Coronary artery (tissue), 2 donors: ENCODE measurements at regions not wholly inside any gene's neighbourhood (a gene's known extent, or its start where the extent isn't known, plus 50 kb on each side); places are given as distances from the start of the nearest gene placed in this dataset.

Source experiments
- DNase-seq: peaks from one replicate; pipeline ENCODE4 v3.0.0-alpha.2; 2017; ENCODE audit warnings: low spot score
- H3K27ac ChIP-seq, 2 donors: fragments of 200-600 bp; sonication (generic); one replicate each; pipeline ENCODE4 v1.5.1; 2016 to 2019
- H3K4me3 ChIP-seq: fragments of 200-600 bp; sonication (generic); 2 replicates; pipeline ENCODE4 v1.5.1; 2016; ENCODE audit warnings: mild to moderate bottlenecking, moderate library complexity
- CTCF ChIP-seq: fragments of 200-600 bp; sonication (generic); IDR thresholded peaks from one replicate; pipeline ENCODE4 v1.5.1; 2019; ENCODE audit warnings: antibody characterized with exemption

GRCh38 chr13:86737334-86737932 lies 933.7 kb upstream of the SLITRK5 start:
- no peak for DNase-seq
- TF ChIP-seq CTCF: no peak
- H3K4me3 ChIP-seq: no peak overlapping the region
- H3K27ac ChIP-seq: no peak overlapping the region

GRCh38 chr13:86741762-86742285 lies 929.3 kb upstream of the SLITRK5 start:
- TF ChIP-seq CTCF: no peak
- Histone ChIP-seq H3K27ac (no peak overlapping the region), H3K4me3 (no peak overlapping the region)
- no peak for DNase-seq

- Histone ChIP-seq H3K4me3 (no peak overlapping the region), H3K27ac (no peak overlapping the region)
- no peak for TF ChIP-seq CTCF
- DNase-seq: no peak
Observed at GRCh38 chr13:86757236-86757978, 913.8 kb upstream of the SLITRK5 start.

- no peak for DNase-seq
- no peak for TF ChIP-seq CTCF
- H3K27ac ChIP-seq: no peak overlapping the region
- H3K4me3 ChIP-seq: no peak overlapping the region
Observed at GRCh38 chr13:86758116-86758515, 913.1 kb upstream of the SLITRK5 start.

GRCh38 chr13:86760620-86761019 lies 910.6 kb upstream of the SLITRK5 start:
- no peak for TF ChIP-seq CTCF
- no peak for DNase-seq
- Histone ChIP-seq H3K27ac (no peak overlapping the region), H3K4me3 (no peak overlapping the region)

- DNase-seq: no peak
- Histone ChIP-seq H3K27ac (no peak overlapping the region), H3K4me3 (no peak overlapping the region)
- TF ChIP-seq CTCF: no peak
Observed at GRCh38 chr13:86765462-86765861, 905.7 kb upstream of the SLITRK5 start.

- H3K4me3 ChIP-seq: no peak overlapping the region
- no peak overlapping the region for H3K27ac ChIP-seq
- no peak for DNase-seq
- no peak for TF ChIP-seq CTCF
Observed at GRCh38 chr13:86788616-86789015, 882.6 kb upstream of the SLITRK5 start.
